PC-3 (cell line): ENCODE measurements at regions not wholly inside any gene's neighbourhood (a gene's known extent, or its start where the extent isn't known, plus 50 kb on each side); places are given as distances from the start of the nearest gene placed in this dataset.

ENCODE experiments used
- ATAC-seq: fragments of 200-7000 bp; cut with Tn5 transposase; 2 replicates; pipeline ENCODE4 v1.9.1; 2020; ENCODE audit warnings: mild to moderate bottlenecking, moderate library complexity
- BruUV-seq: library from RNA; stranded (reverse); fragments of 400-500 nt; replicated peaks from 2 replicates; lab custom pipeline; 2021; lab: Mats Ljungman, UMichigan
- CTCF ChIA-PET: fragments of 300-600 bp; sonication (Branson Sonifier 250); formaldehyde crosslinking; loops from one replicate; lab custom pipeline; 2022; ENCODE audit warnings: antibody characterized with exemption; lab: Charles Lee
- POLR2A ChIA-PET: fragments of 300-600 bp; sonication (Branson Sonifier 250); formaldehyde crosslinking; loops from one replicate; lab custom pipeline; 2022; ENCODE audit warnings: antibody characterized with exemption; ENCODE audit not compliant: unreplicated experiment; lab: Charles Lee
- DNase-seq: peaks from one replicate; pipeline ENCODE4 v3.0.0-alpha.2; 2015
- H2AFZ ChIP-seq: fragments of 300-600 bp; sonication (generic); 2 replicates; pipeline ENCODE4 v1.6.0; 2016; ENCODE audit warnings: antibody characterized with exemption, low read length
- H3F3A ChIP-seq: fragments of 300-600 bp; sonication (generic); one replicate; pipeline ENCODE4 v1.6.0; 2017; ENCODE audit warnings: antibody characterized with exemption, low read length, control low read depth, mild to moderate bottlenecking; ENCODE audit not compliant: unreplicated experiment
- H3K27ac ChIP-seq: fragments of 300-600 bp; sonication (generic); 2 replicates; pipeline ENCODE4 v1.5.1; 2016; ENCODE audit warnings: mild to moderate bottlenecking, low read length
- H3K27me3 ChIP-seq: fragments of 300-600 bp; sonication (generic); 2 replicates; pipeline ENCODE4 v1.6.1; 2016; ENCODE audit warnings: low read length, mixed read lengths
- H3K36me3 ChIP-seq: fragments of 300-600 bp; sonication (generic); 2 replicates; pipeline ENCODE4 v1.6.1; 2016; ENCODE audit warnings: low read depth, mixed run types, low read length, mixed read lengths
- H3K4me1 ChIP-seq: fragments of 300-600 bp; sonication (generic); 2 replicates; pipeline ENCODE4 v1.5.1; 2016; ENCODE audit warnings: low read length; ENCODE audit not compliant: insufficient read depth
- H3K4me2 ChIP-seq: fragments of 300-600 bp; sonication (generic); 2 replicates; pipeline ENCODE4 v1.6.0; 2016; ENCODE audit warnings: low read length
- H3K4me3 ChIP-seq: fragments of 300-600 bp; sonication (generic); 2 replicates; pipeline ENCODE4 v1.5.1; 2016; ENCODE audit warnings: mild to moderate bottlenecking, low read length, mixed read lengths
- H3K79me2 ChIP-seq: fragments of 300-600 bp; sonication (generic); 2 replicates; pipeline ENCODE4 v1.6.1; 2017; ENCODE audit warnings: low read length, mixed read lengths
- H3K9ac ChIP-seq: fragments of 300-600 bp; sonication (generic); 2 replicates; pipeline ENCODE4 v1.6.0; 2016; ENCODE audit warnings: mild to moderate bottlenecking, low read length
- H3K9me2 ChIP-seq: fragments of 300-600 bp; sonication (generic); replicated peaks from 2 replicates; pipeline ENCODE4 v1.6.1; 2016; ENCODE audit warnings: mixed run types, low read length, mixed read lengths
- H3K9me3 ChIP-seq: fragments of 300-600 bp; sonication (generic); 2 replicates; pipeline ENCODE4 v1.6.1; 2016; ENCODE audit warnings: low read length, mixed read lengths
- H4K20me1 ChIP-seq: fragments of 300-600 bp; sonication (generic); 2 replicates; pipeline ENCODE4 v1.6.1; 2016; ENCODE audit warnings: low read length, mixed read lengths
- EZH2 ChIP-seq: fragments of 300-600 bp; sonication (generic); IDR thresholded peaks from one replicate; pipeline ENCODE4 v1.6.1; 2017; ENCODE audit warnings: antibody characterized with exemption, mild to moderate bottlenecking, low read length; ENCODE audit not compliant: unreplicated experiment
- EZH2phosphoT487 ChIP-seq: fragments of 300-600 bp; sonication (generic); IDR thresholded peaks from 2 replicates; pipeline ENCODE4 v1.6.1; 2018; ENCODE audit warnings: mild to moderate bottlenecking, antibody characterized with exemption, low read length, borderline replicate concordance
- intact Hi-C: fragments of 100-400 bp; cut with micrococcal nuclease; formaldehyde crosslinking; loops from 2 replicates; pipeline ENCODE4 v1.9.0; 2023
- TF ChIP-seq, protein P1 (sequence below): fragments of 300-600 bp; sonication (generic); conservative IDR thresholded peaks from 2 replicates; pipeline ENCODE4 v1.5.1; 2017; ENCODE audit warnings: antibody characterized with exemption, low read depth, mild to moderate bottlenecking, low read length

DNA sequence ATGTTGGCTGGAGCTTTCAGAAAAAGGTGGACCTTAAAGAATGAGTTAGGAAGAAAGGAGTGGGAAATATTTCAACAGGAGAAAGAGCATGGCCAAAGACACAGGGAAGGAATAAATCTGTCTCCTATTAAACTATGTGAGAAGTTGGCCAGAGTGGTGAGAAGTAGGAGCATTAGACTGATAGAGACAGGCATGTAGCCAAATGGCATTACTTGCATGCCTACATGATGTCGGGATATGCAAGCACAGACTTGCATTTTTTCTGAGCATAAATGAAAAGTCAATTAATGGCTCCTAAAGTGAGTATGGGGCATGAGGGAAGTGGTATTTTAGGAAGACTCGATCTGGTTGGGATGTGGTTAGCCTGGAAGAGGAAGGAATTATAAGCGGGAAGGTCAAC lies 279.6 kb upstream of the PITX2 start:
- intact Hi-C loops, result no loop called here
- no TSS peak for BruUV-seq
- peaks cover 42% of the 10 kb centered on the region for H3K27me3 ChIP-seq
- no peaks in the 10 kb centered on the region for H3F3A ChIP-seq
- no peak overlapping the region for H2AFZ ChIP-seq
- POLR2A ChIA-PET, result no interaction called here
- H4K20me1 ChIP-seq, result no peaks in the 10 kb centered on the region
- TF ChIP-seq EZH2, result no peak
- no peak for TF ChIP-seq EZH2phosphoT487
- TF ChIP-seq, protein P1, sequence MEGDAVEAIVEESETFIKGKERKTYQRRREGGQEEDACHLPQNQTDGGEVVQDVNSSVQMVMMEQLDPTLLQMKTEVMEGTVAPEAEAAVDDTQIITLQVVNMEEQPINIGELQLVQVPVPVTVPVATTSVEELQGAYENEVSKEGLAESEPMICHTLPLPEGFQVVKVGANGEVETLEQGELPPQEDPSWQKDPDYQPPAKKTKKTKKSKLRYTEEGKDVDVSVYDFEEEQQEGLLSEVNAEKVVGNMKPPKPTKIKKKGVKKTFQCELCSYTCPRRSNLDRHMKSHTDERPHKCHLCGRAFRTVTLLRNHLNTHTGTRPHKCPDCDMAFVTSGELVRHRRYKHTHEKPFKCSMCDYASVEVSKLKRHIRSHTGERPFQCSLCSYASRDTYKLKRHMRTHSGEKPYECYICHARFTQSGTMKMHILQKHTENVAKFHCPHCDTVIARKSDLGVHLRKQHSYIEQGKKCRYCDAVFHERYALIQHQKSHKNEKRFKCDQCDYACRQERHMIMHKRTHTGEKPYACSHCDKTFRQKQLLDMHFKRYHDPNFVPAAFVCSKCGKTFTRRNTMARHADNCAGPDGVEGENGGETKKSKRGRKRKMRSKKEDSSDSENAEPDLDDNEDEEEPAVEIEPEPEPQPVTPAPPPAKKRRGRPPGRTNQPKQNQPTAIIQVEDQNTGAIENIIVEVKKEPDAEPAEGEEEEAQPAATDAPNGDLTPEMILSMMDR, result no peak
- no peak for DNase-seq
- no peaks in the 10 kb centered on the region for H3K36me3 ChIP-seq
- no peak for ATAC-seq
- CTCF ChIA-PET, result no interaction called here
- H3K4me2 ChIP-seq, result no peak overlapping the region
- H3K27ac ChIP-seq, result no peak overlapping the region
- H3K79me2 ChIP-seq, result no peaks in the 10 kb centered on the region
- H3K4me1 ChIP-seq, result no peaks in the 10 kb centered on the region
- H3K9me2 ChIP-seq, result no peaks in the 10 kb centered on the region
- no peak overlapping the region for H3K9ac ChIP-seq
- H3K9me3 ChIP-seq, result no peaks in the 10 kb centered on the region
- H3K4me3 ChIP-seq, result no peak overlapping the region

DNA sequence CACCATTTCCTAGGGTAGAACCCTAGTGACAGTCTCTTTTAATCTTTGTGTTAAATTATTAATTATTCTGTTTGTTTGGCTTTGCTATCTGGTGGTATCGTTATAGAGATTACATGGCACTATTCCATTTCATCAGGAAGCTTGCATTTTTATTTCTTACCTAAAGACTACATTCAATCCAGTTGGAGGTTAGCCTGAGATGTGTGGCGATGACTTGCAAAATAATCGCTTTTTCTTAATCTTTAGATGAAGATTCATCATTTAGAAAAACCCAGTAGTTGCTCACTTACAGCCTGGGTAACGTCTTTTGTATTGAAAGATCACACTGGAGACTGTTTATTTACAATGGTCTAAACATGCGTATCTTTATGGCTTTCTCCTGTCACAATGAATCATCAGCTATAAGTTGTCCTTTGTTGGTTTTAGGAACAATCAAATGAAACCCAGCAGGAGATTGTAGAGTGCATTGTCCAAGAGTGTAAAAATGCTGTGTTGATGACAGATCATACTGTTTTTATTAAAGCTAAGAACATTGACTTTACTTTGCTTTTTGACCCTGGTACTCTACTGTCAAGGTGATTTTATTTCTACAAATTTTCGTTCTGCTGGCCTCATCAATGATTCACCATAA lies 281.7 kb upstream of the PITX2 start:
- H3K4me1 ChIP-seq, result no peaks in the 10 kb centered on the region
- no peak overlapping the region for H3K27ac ChIP-seq
- H4K20me1 ChIP-seq, result no peaks in the 10 kb centered on the region
- intact Hi-C loops, result no loop called here
- no peaks in the 10 kb centered on the region for H3K79me2 ChIP-seq
- DNase-seq, result peak; percentile 18
- no peaks in the 10 kb centered on the region for H3K9me3 ChIP-seq
- CTCF ChIA-PET, result no interaction called here
- POLR2A ChIA-PET, result no interaction called here
- TF ChIP-seq, protein P1, result no peak
- TF ChIP-seq EZH2 (no peak), EZH2phosphoT487 (no peak)
- no peak overlapping the region for H3K9ac ChIP-seq
- H3K4me2 ChIP-seq, result no peak overlapping the region
- H3K36me3 ChIP-seq, result no peaks in the 10 kb centered on the region
- peaks cover 34% of the 10 kb centered on the region for H3K27me3 ChIP-seq
- no peak overlapping the region for H2AFZ ChIP-seq
- no peaks in the 10 kb centered on the region for H3F3A ChIP-seq
- H3K9me2 ChIP-seq, result no peaks in the 10 kb centered on the region
- H3K4me3 ChIP-seq, result no peak overlapping the region
- no peak for ATAC-seq
- BruUV-seq, result no TSS peak

DNA sequence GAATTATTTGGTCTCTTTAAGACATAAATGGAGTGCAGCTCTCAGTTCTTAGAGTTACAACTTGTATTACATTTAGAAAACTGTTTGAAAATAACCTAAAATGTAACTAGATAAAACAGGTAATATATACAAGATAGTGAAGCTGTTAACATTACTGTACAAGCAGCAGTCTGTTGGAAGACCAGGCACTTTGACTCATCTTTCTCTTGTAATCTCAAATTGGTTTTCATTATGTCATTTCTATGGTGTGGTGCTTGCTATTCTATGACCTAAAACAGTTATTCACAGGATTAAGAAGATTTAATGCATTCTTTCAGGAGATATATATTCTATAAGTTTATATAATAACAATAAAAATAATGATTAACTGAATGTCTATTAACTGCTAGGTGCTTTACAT lies 282.5 kb upstream of the PITX2 start:
- Histone ChIP-seq H4K20me1 (no peaks in the 10 kb centered on the region), H3K9me3 (no peaks in the 10 kb centered on the region), H3K4me3 (no peak overlapping the region), H3K4me2 (no peak overlapping the region), H3F3A (no peaks in the 10 kb centered on the region), H3K9me2 (no peaks in the 10 kb centered on the region), H3K27me3 (peaks cover 26% of the 10 kb centered on the region), H3K4me1 (no peaks in the 10 kb centered on the region), H3K36me3 (no peaks in the 10 kb centered on the region), H3K79me2 (no peaks in the 10 kb centered on the region), H3K9ac (no peak overlapping the region), H3K27ac (no peak overlapping the region), H2AFZ (no peak overlapping the region)
- CTCF ChIA-PET, result no interaction called here
- intact Hi-C loops, result no loop called here
- no peak for DNase-seq
- no TSS peak for BruUV-seq
- no peak for ATAC-seq
- no peak for TF ChIP-seq EZH2phosphoT487
- TF ChIP-seq, protein P1, result no peak
- no peak for TF ChIP-seq EZH2
- POLR2A ChIA-PET, result no interaction called here
